ENCODE measurements at regions not wholly inside any gene's neighbourhood (a gene's known extent, or its start where the extent isn't known, plus 50 kb on each side); places are given as distances from the start of the nearest gene placed in this dataset.
A peak's percentile ranks its signal among the peaks of the same experiment; 100 is the strongest.
"Not testable (repeated sequence)": the region's sequence is repeated elsewhere in the genome, so short reads cannot be mapped to it uniquely, and the experiment has no call there.

- not testable (repeated sequence) for DNase-seq
Measured at GRCh38 chr12:31162896-31163560, 89.4 kb downstream of the DDX11 start.

- not testable (repeated sequence) for DNase-seq
Measured at GRCh38 chr12:31174293-31174692, 100.6 kb downstream of the DDX11 start.

GRCh38 chr12:31177514-31177913 is 103.9 kb downstream of the DDX11 start:
- DNase-seq: not testable (repeated sequence)

- not testable (repeated sequence) for DNase-seq
Measured at GRCh38 chr12:31178875-31179274, 105.2 kb downstream of the DDX11 start.

GRCh38 chr12:31179627-31180237 is 106.1 kb downstream of the DDX11 start:
- DNase-seq: not testable (repeated sequence)

GRCh38 chr12:31182571-31182970 is 108.9 kb downstream of the DDX11 start:
- not testable (repeated sequence) for DNase-seq

GRCh38 chr12:31183107-31183506 is 109.4 kb downstream of the DDX11 start:
- not testable (repeated sequence) for DNase-seq

GRCh38 chr12:31183899-31184298 is 110.2 kb downstream of the DDX11 start:
- not testable (repeated sequence) for DNase-seq

GRCh38 chr12:31184667-31185066 is 111.0 kb downstream of the DDX11 start:
- DNase-seq: not testable (repeated sequence)

GRCh38 chr12:31192689-31193088 is 119.0 kb downstream of the DDX11 start:
- not testable (repeated sequence) for DNase-seq

- not testable (repeated sequence) for DNase-seq
Measured at GRCh38 chr12:31195620-31196019, 122.0 kb downstream of the DDX11 start.

- DNase-seq: not testable (repeated sequence)
Measured at GRCh38 chr12:31199476-31199875, 125.8 kb downstream of the DDX11 start.

GRCh38 chr12:31201382-31201781 is 124.6 kb downstream of the SINHCAF start:
- DNase-seq: no peak

- no peak for DNase-seq
Measured at GRCh38 chr12:31203261-31203660, 122.7 kb downstream of the SINHCAF start.

- DNase-seq: no peak
Measured at GRCh38 chr12:31205054-31205453, 120.9 kb downstream of the SINHCAF start.

- DNase-seq: no peak
Measured at GRCh38 chr12:31206038-31206670, 119.8 kb downstream of the SINHCAF start.

- DNase-seq: no peak
Measured at GRCh38 chr12:31207799-31208465, 118.0 kb downstream of the SINHCAF start.

GRCh38 chr12:31210104-31210503 is 115.8 kb downstream of the SINHCAF start:
- DNase-seq: no peak

GRCh38 chr12:31210541-31210940 is 115.4 kb downstream of the SINHCAF start:
- no peak for DNase-seq

- DNase-seq: no peak
Measured at GRCh38 chr12:31214626-31215517, 111.1 kb downstream of the SINHCAF start.

GRCh38 chr12:31215518-31216232 is 110.3 kb downstream of the SINHCAF start:
- DNase-seq: peak; percentile 49

GRCh38 chr12:31216479-31216878 is 109.5 kb downstream of the SINHCAF start:
- DNase-seq: no peak

All from NCI-H146 (cell line).